ENCODE measurements at regions not wholly inside any gene's neighbourhood (a gene's known extent, or its start where the extent isn't known, plus 50 kb on each side); places are given as distances from the start of the nearest gene placed in this dataset.

GRCh38 chr5:164358531-164359259 is 853.3 kb downstream of the MAT2B start:
- intact Hi-C loops (cut with DNase I) = no loop called here
- DNase-seq = no peak
- no peak for TF ChIP-seq CTCF (IDR thresholded peaks at IDR 0.05)
- Histone ChIP-seq H3K27me3 (no peaks in the 10 kb centered on the region), H3K4me3 (no peak overlapping the region), H3K36me3 (no peaks in the 10 kb centered on the region), H3K27ac (no peak overlapping the region), H3K9me3 (no peaks in the 10 kb centered on the region), H3K4me1 (no peaks in the 10 kb centered on the region)
- ATAC-seq = no peak
- 49 to 64% methylated on average over 4 of the region's 4 CpGs for WGBS, 2 donors
- no peak for FAIRE-seq

- no peak for FAIRE-seq
- WGBS, 2 donors = 50 to 72% methylated on average over 4 of the region's 4 CpGs
- TF ChIP-seq CTCF (IDR thresholded peaks at IDR 0.05) = no peak
- no peak for ATAC-seq
- H3K4me1 ChIP-seq = no peaks in the 10 kb centered on the region
- no peak for DNase-seq
- H3K27me3 ChIP-seq = no peaks in the 10 kb centered on the region
- no peaks in the 10 kb centered on the region for H3K9me3 ChIP-seq
- H3K27ac ChIP-seq = no peak overlapping the region
- intact Hi-C loops (cut with DNase I) = no loop called here
- H3K36me3 ChIP-seq = no peaks in the 10 kb centered on the region
- no peak overlapping the region for H3K4me3 ChIP-seq
These were observed 854.1 kb downstream of the MAT2B start for GRCh38 chr5:164359260-164360255.

GRCh38 chr5:164360589-164360988 is 855.2 kb downstream of the MAT2B start:
- Histone ChIP-seq H3K27me3 (no peaks in the 10 kb centered on the region), H3K9me3 (no peaks in the 10 kb centered on the region), H3K4me3 (no peak overlapping the region), H3K36me3 (no peaks in the 10 kb centered on the region), H3K4me1 (no peaks in the 10 kb centered on the region), H3K27ac (no peak overlapping the region)
- intact Hi-C loops (cut with DNase I) = no loop called here
- no peak for ATAC-seq
- FAIRE-seq = no peak
- no peak for TF ChIP-seq CTCF (IDR thresholded peaks at IDR 0.05)
- 58 to 67% methylated on average over 4 of the region's 4 CpGs for WGBS, 2 donors
- DNase-seq = no peak

- no peaks in the 10 kb centered on the region for H3K36me3 ChIP-seq
- H3K4me3 ChIP-seq = no peak overlapping the region
- no peak for TF ChIP-seq CTCF (IDR thresholded peaks at IDR 0.05)
- H3K4me1 ChIP-seq = no peaks in the 10 kb centered on the region
- no peak for ATAC-seq
- DNase-seq = no peak
- FAIRE-seq = no peak
- WGBS, 2 donors = 58 to 60% methylated on average over 5 of the region's 5 CpGs
- H3K9me3 ChIP-seq = no peaks in the 10 kb centered on the region
- intact Hi-C loops (cut with DNase I) = no loop called here
- no peaks in the 10 kb centered on the region for H3K27me3 ChIP-seq
- no peak overlapping the region for H3K27ac ChIP-seq
These were observed 856.6 kb downstream of the MAT2B start for GRCh38 chr5:164361986-164362385.

Measured in pancreas (tissue), 10 donors.